ENCODE measurements at regions not wholly inside any gene's neighbourhood (a gene's known extent, or its start where the extent isn't known, plus 50 kb on each side); places are given as distances from the start of the nearest gene placed in this dataset.

DNA sequence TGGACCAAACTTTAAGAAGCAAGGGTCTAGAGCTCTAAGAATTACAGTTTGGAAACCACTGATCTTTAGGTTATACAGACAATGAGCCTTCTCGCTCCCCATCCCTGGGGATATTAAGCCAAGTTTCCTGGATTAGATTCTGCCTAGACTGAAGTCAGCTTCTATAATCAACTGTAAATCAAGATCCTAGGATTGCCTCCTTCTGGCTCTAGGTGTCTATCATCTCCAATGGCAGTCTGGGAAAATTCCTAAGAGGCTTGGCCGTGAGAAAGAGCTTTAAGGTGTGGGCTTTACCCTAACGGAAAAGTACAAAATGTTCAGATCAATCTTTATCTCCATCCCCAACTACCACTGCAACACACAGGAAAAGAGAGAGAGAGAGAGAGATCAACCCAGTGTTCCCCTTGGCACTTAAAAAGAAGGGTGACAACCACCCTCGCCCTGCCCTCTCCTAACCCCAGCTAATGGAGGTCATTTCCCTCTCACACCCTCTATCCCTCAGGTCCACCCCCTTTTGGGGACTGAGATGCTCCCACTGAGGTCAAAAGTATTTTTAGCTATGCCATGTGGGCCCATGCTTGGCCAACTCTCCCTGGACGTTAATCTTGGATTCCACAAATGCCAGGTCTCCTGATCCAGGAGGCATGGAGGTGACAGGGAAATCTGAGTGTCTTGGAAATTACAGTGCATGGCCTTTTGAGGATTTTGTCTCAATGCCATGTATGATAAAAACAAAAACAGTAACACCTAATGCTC is 202.8 kb upstream of the BCL6 start:
- TF ChIP-seq, protein P1, sequence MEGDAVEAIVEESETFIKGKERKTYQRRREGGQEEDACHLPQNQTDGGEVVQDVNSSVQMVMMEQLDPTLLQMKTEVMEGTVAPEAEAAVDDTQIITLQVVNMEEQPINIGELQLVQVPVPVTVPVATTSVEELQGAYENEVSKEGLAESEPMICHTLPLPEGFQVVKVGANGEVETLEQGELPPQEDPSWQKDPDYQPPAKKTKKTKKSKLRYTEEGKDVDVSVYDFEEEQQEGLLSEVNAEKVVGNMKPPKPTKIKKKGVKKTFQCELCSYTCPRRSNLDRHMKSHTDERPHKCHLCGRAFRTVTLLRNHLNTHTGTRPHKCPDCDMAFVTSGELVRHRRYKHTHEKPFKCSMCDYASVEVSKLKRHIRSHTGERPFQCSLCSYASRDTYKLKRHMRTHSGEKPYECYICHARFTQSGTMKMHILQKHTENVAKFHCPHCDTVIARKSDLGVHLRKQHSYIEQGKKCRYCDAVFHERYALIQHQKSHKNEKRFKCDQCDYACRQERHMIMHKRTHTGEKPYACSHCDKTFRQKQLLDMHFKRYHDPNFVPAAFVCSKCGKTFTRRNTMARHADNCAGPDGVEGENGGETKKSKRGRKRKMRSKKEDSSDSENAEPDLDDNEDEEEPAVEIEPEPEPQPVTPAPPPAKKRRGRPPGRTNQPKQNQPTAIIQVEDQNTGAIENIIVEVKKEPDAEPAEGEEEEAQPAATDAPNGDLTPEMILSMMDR (IDR thresholded peaks at IDR 0.05; ENCODE audit: control extremely low read depth, extremely low read depth), result no peak
- 88 to 91% methylated on average over 5 of the region's 5 CpGs for WGBS, 2 donors
- Histone ChIP-seq H3K9me3 (ENCODE audit: control insufficient read depth in 4 of 4, insufficient read depth in 3 of 4, low read length in 3 of 4) (peaks cover 0 to 4% (median 0%) of the 10 kb centered on the region in 4 donors), H3K4me1 (ENCODE audit: control insufficient read depth in 5 of 5, insufficient read depth in 5 of 5, low read length in 5 of 5) (peaks cover 0 to 13% (median 0%) of the 10 kb centered on the region in 5 donors), H3K27ac (ENCODE audit: low read depth in 1 of 2, low read length in 1 of 2) (peak overlapping the region in 1 of 2 donors; percentile 82), H3K9ac (ENCODE audit: insufficient read depth in 1 of 2, low read length in 2 of 2) (no peak overlapping the region), H3K36me3 (ENCODE audit: control insufficient read depth in 4 of 4, insufficient read depth in 4 of 4, low read length in 4 of 4) (no peaks in the 10 kb centered on the region), H3K4me3 (no peak overlapping the region), H3K27me3 (ENCODE audit: control insufficient read depth in 3 of 3, insufficient read depth in 3 of 3, low read length in 2 of 3) (no peaks in the 10 kb centered on the region)
- DNase-seq (no peak), ATAC-seq (ENCODE audit: insufficient read depth, low FRiP score) (no peak)

DNA sequence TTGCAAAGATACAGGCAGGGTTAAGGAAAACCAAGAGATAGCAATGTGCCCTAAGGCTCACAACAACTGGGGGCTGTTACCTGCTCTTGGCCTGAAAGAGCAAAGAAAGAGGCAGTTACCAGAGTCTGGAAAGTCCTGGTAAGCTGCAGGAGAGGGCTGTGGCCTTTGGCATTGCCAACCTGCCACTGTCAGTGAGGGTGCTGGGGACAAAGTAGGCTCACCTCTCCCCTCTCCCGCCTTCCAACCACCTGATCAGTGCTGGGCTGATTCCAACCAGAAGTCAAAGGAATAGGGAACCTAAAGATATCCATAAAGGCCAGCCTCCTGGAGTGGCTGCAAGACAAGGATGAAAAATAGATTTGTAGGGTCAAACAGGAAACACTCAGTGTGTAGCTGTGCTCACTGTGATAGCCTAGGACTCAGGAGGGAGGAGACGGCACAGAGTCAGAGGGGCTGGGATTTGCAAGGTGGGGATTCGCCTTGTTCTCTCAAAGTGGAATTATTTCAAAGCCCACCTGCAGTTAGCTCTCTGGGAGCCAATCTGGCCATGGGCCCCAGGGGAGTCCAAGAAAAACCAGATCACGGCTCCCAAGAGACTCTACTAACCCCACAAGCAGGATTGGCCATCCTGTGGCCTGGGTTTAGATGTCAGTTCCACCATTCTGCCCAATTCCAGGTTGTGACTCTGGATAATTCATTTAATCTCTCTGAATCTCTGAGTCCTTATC is 204.0 kb upstream of the BCL6 start:
- Histone ChIP-seq H3K4me1 (ENCODE audit: control insufficient read depth in 5 of 5, insufficient read depth in 5 of 5, low read length in 5 of 5) (peaks cover 0 to 15% (median 0%) of the 10 kb centered on the region in 5 donors), H3K36me3 (ENCODE audit: control insufficient read depth in 4 of 4, insufficient read depth in 4 of 4, low read length in 4 of 4) (no peaks in the 10 kb centered on the region), H3K4me3 (no peak overlapping the region), H3K9ac (ENCODE audit: insufficient read depth in 1 of 2, low read length in 2 of 2) (no peak overlapping the region), H3K27me3 (ENCODE audit: control insufficient read depth in 3 of 3, insufficient read depth in 3 of 3, low read length in 2 of 3) (no peaks in the 10 kb centered on the region), H3K9me3 (ENCODE audit: control insufficient read depth in 4 of 4, insufficient read depth in 3 of 4, low read length in 3 of 4) (peaks cover 0 to 4% (median 0%) of the 10 kb centered on the region in 4 donors), H3K27ac (ENCODE audit: low read depth in 1 of 2, low read length in 1 of 2) (peak overlapping the region in 1 of 2 donors; percentile 82)
- ATAC-seq (ENCODE audit: insufficient read depth, low FRiP score) (no peak), DNase-seq (no peak)
- 94 to 95% methylated on average over 4 of the region's 4 CpGs for WGBS, 2 donors
- TF ChIP-seq, protein P1 (IDR thresholded peaks at IDR 0.05; ENCODE audit: control extremely low read depth, extremely low read depth), result no peak

DNA sequence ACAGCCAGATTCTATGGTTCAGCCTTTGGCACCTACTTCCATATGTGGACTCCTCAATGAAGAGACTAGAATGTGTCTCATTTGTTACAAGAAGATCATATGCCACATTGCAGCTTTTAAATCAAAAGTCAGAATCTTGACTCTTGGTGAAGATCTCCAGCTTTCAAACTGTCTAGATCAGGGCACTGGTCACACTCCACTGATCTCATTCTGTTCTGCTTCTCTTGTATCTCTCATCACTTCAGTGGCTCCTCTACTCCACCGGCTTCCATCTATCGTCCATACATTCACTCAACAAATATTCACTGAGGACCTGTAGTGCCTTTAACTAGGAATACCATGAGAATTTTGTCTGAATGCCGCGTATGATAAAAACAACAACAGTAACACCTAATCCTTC is 203.3 kb upstream of the LPP start:
- H3K4me1 ChIP-seq (ENCODE audit: control insufficient read depth in 5 of 5, insufficient read depth in 5 of 5, low read length in 5 of 5), result peaks cover 0 to 19% (median 0%) of the 10 kb centered on the region in 5 donors
- no peak overlapping the region for H3K9ac ChIP-seq (ENCODE audit: insufficient read depth in 1 of 2, low read length in 2 of 2)
- H3K4me3 ChIP-seq, result no peak overlapping the region
- H3K9me3 ChIP-seq (ENCODE audit: control insufficient read depth in 4 of 4, insufficient read depth in 3 of 4, low read length in 3 of 4), result peaks cover 0 to 4% (median 0%) of the 10 kb centered on the region in 4 donors
- TF ChIP-seq, protein P1 (IDR thresholded peaks at IDR 0.05; ENCODE audit: control extremely low read depth, extremely low read depth), result no peak
- H3K36me3 ChIP-seq (ENCODE audit: control insufficient read depth in 4 of 4, insufficient read depth in 4 of 4, low read length in 4 of 4), result no peaks in the 10 kb centered on the region
- DNase-seq (no peak), ATAC-seq (ENCODE audit: insufficient read depth, low FRiP score) (no peak)
- no peaks in the 10 kb centered on the region for H3K27me3 ChIP-seq (ENCODE audit: control insufficient read depth in 3 of 3, insufficient read depth in 3 of 3, low read length in 2 of 3)
- 90 to 97% methylated on average over 4 of the region's 4 CpGs for WGBS, 2 donors
- H3K27ac ChIP-seq (ENCODE audit: low read depth in 1 of 2, low read length in 1 of 2), result no peak overlapping the region

Measured in lung (tissue), 11 donors.